GM18861 (cell line): ENCODE measurements at regions not wholly inside any gene's neighbourhood (a gene's known extent, or its start where the extent isn't known, plus 50 kb on each side); places are given as distances from the start of the nearest gene placed in this dataset.
"Not testable (repeated sequence)": the region's sequence is repeated elsewhere in the genome, so short reads cannot be mapped to it uniquely, and the experiment has no call there.

Experiments
- ATAC-seq: cut with Tn5 transposase; IDR thresholded peaks from one replicate; pipeline ENCODE4 v1.9.1; 2021; ENCODE audit not compliant: unreplicated experiment

DNA sequence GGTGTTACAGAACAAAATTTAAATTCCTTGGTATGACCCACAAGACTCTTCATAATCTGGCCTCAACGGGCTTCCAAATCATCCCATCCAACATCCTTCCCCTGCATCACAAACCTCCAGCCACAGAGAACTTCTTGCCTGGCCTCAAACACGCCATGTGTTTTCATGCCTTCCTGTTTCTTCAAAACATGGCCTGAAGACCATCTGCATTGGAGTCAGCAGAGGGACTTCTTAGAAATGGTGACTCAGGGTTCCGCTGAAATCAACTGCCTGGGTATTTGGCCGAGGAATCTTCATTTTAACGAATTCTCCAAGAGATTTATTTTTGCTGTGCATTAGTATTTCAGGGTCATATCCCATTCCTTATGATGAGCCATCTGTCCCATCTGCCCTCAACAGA, 138.1 kb upstream of the RAP2B start:
- no peak for ATAC-seq

GRCh38 chr3:153026026-153026425, 136.0 kb upstream of the RAP2B start:
- peak; percentile 57 for ATAC-seq

- ATAC-seq = no peak
Observed at GRCh38 chr3:153028381-153028780, 133.6 kb upstream of the RAP2B start.

DNA sequence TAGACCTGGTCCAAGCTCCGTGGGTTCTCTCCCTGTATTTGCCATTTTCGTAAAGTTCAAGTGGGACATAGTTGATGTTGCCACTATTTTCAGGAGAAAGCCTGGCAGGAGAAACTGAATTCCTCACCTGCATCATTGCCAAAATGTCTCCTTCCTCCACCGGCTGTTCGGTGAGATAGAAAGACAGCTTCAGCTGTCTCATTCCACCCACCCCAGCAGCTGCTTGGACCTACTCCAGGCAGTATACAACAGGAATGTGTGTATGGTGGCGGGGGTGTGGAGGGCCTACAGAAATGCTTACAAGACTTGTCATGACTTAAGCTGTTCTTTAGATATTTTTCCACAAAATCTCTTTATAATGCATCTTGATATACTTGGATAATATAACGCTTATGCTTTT, 132.7 kb upstream of the RAP2B start:
- no peak for ATAC-seq

GRCh38 chr3:153032891-153033290, 129.1 kb upstream of the RAP2B start:
- ATAC-seq = no peak

DNA sequence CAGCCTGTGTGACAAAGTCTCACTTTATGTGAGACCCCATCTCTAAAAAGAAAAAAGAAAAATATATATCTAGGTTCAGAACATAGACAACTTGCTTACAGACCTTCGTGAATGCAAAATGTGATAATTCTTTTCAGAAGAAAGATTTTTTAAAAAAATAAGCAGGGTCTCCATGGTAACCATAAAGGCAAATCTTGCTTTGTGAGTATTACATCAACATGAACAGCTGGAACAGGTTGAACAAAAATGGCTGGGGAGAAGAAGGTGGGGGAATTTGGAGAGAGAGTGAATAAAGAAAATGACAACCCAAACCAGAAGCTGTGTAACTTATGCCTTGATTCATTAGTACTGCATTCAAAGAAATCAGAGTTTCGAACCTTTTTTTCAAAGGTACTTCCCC, 125.2 kb upstream of the RAP2B start:
- no peak for ATAC-seq

GRCh38 chr3:153038367-153038766, 123.7 kb upstream of the RAP2B start:
- no peak for ATAC-seq

DNA sequence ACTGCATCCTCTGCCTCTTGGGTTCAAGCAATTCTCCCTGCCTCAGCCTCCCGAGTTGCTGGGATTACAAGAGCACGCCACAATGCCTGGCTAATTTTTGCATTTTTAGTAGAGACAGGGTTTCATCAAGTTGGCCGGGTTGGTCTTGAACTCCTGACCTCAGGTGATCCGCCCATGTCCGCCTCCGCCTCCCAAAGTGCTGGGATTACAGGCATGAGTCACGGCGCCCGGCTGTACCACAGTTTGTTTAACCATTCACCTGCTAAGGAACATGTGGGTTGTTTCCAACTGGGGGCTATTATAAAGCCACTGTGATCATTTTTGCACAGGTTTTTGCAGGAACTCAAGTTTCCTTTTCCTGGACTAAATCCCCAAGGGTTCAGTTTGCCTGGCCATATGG, 123.2 kb upstream of the RAP2B start:
- no peak for ATAC-seq

DNA sequence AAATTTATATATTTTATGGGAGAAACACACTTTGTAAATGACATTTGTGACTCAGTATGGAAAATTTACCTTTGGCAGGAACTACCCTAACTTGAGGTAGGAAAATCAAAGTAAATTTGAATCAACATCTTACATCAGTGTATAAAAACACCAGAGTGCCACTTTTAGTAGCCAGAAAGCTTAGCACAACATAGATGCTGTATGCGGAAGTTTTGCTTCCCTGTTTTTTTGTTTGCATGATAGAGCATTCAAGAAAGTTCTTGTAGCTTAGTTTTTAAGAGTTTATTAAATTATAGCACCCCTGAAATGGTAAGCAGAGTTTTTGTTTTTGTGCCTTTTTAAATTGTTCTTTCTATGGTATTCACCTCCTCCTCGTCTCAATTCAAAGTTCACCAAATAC, 120.8 kb upstream of the RAP2B start:
- ATAC-seq = no peak

DNA sequence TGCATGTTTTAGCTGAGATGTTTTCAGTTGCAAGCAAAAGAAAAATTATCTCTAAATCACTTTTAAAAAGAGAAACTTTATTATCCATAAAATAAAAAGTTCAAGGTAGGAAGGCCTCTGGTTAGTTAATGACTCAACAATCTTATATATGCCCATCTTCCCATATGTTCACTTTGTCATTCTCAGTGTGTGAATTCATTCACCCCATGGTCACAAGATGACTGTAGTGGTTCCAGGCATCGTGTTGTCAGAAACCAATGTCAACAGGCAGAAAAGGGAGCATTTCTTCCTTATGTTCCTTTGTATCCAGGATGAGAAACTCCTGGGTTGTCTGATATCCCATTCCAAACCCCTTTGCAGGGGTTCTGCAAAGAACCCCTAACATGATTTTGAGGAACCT, 119.9 kb upstream of the RAP2B start:
- ATAC-seq = no peak

GRCh38 chr3:153043729-153044328, 118.2 kb upstream of the RAP2B start:
- ATAC-seq = no peak

DNA sequence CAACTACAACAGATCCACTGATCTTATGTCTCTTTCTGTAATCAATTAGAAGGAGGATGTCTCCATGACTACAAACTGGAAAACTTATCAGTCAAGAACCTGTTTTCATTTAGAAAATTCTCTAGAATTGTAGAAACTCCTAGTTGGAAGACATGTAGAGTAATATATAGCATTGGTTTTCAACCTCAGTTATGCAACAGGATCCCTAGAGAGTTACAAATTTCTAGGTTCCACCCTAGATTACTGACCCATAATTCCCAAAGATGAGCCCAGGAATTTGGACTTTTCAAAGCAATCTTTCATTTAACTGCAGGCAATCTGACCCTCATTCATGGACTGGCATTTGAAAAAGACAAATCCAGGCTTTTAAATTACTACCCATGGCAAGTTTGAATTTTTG, 116.9 kb upstream of the RAP2B start:
- ATAC-seq = no peak

GRCh38 chr3:153050978-153051377, 111.0 kb upstream of the RAP2B start:
- no peak for ATAC-seq

- ATAC-seq = no peak
Observed at GRCh38 chr3:153051427-153052095, 110.5 kb upstream of the RAP2B start.

DNA sequence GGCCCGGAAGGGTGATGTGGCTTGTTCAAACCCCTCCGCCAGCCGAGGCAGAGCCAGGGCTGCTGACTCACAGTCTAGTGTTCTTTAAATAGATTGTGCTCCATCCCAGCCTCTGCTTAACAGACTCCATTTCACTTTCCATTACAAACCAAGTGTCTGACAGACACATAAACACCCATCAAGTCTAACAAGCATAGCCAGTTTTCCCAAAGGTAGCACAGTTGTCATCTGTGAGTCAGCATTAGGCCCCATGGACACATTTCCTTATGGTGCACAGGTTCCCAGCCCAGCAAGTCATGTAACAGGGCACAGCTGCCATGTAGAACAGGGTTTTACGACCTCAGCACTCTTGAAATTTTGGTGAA, 109.9 kb upstream of the RAP2B start:
- ATAC-seq = no peak

DNA sequence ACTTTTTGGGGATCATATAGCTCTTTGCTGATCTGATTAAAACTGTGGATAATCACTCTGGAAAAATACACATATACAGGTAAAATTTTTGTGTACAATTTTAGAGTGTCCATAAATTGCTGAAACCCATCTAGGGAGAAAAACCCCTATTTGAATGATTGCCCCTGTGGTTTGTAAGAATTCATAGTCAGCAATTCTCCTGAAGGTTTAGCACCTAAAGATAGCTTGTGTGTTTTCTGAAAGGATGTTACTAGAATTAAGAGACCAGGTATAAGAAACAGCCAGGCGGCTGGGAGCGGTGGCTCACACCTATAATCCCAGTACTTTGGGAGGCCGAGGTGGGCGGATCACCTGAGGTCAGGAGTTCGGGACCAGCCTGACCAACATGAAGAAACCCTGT, 106.8 kb upstream of the RAP2B start:
- ATAC-seq = no peak

GRCh38 chr3:153055779-153056178, 106.2 kb upstream of the RAP2B start:
- ATAC-seq = no peak

- not testable (repeated sequence) for ATAC-seq
Observed at GRCh38 chr3:153058031-153058688, 103.9 kb upstream of the RAP2B start.

GRCh38 chr3:153060346-153060745, 101.7 kb upstream of the RAP2B start:
- no peak for ATAC-seq

GRCh38 chr3:153061938-153062528, 100.0 kb upstream of the RAP2B start:
- no peak for ATAC-seq

GRCh38 chr3:153063337-153063736, 98.7 kb upstream of the RAP2B start:
- no peak for ATAC-seq

GRCh38 chr3:153066983-153067382, 95.0 kb upstream of the RAP2B start:
- no peak for ATAC-seq
